Rectal smooth muscle tissue (tissue), 1 donor: ENCODE measurements at regions not wholly inside any gene's neighbourhood (a gene's known extent, or its start where the extent isn't known, plus 50 kb on each side); places are given as distances from the start of the nearest gene placed in this dataset.

Source experiments
- H3K27ac ChIP-seq: one replicate; pipeline ENCODE4 v1.7.0; 2013; ENCODE audit warnings: low read depth, low read length, inconsistent platforms
- H3K27me3 ChIP-seq: one replicate; pipeline ENCODE4 v1.7.0; 2013; ENCODE audit warnings: low read length; ENCODE audit not compliant: control insufficient read depth, insufficient read depth
- H3K36me3 ChIP-seq: one replicate; pipeline ENCODE4 v1.7.0; 2013; ENCODE audit warnings: low read length; ENCODE audit not compliant: control insufficient read depth, insufficient read depth
- H3K4me1 ChIP-seq: one replicate; pipeline ENCODE4 v1.7.0; 2013; ENCODE audit warnings: low read length; ENCODE audit not compliant: control insufficient read depth, insufficient read depth
- H3K4me3 ChIP-seq: one replicate; pipeline ENCODE4 v1.7.0; 2013; ENCODE audit warnings: low read length
- H3K9ac ChIP-seq: one replicate; pipeline ENCODE4 v1.7.0; 2013; ENCODE audit warnings: low read length

- Histone ChIP-seq H3K36me3 (no peaks in the 10 kb centered on the region), H3K27ac (no peak overlapping the region), H3K4me3 (no peak overlapping the region), H3K9ac (no peak overlapping the region), H3K4me1 (no peaks in the 10 kb centered on the region), H3K27me3 (no peaks in the 10 kb centered on the region)
Measured at GRCh38 chr4:33134366-33134765, 2414.2 kb downstream of the PCDH7 start.

- H3K27ac ChIP-seq: no peak overlapping the region
- H3K4me1 ChIP-seq: no peaks in the 10 kb centered on the region
- H3K27me3 ChIP-seq: no peaks in the 10 kb centered on the region
- H3K9ac ChIP-seq: no peak overlapping the region
- H3K36me3 ChIP-seq: no peaks in the 10 kb centered on the region
- H3K4me3 ChIP-seq: no peak overlapping the region
Measured at GRCh38 chr4:33149658-33150524, 2429.7 kb downstream of the PCDH7 start.

- H3K9ac ChIP-seq: no peak overlapping the region
- H3K27me3 ChIP-seq: no peaks in the 10 kb centered on the region
- H3K27ac ChIP-seq: no peak overlapping the region
- no peaks in the 10 kb centered on the region for H3K4me1 ChIP-seq
- no peaks in the 10 kb centered on the region for H3K36me3 ChIP-seq
- no peak overlapping the region for H3K4me3 ChIP-seq
Measured at GRCh38 chr4:33150525-33150910, 2430.3 kb downstream of the PCDH7 start.

- Histone ChIP-seq H3K27me3 (no peaks in the 10 kb centered on the region), H3K4me1 (no peaks in the 10 kb centered on the region), H3K36me3 (no peaks in the 10 kb centered on the region), H3K27ac (no peak overlapping the region), H3K9ac (no peak overlapping the region), H3K4me3 (no peak overlapping the region)
Measured at GRCh38 chr4:33160126-33160525, 2440.0 kb downstream of the PCDH7 start.

GRCh38 chr4:33161202-33161601 lies 2441.0 kb downstream of the PCDH7 start:
- Histone ChIP-seq H3K36me3 (no peaks in the 10 kb centered on the region), H3K4me3 (no peak overlapping the region), H3K4me1 (no peaks in the 10 kb centered on the region), H3K27ac (no peak overlapping the region), H3K27me3 (no peaks in the 10 kb centered on the region), H3K9ac (no peak overlapping the region)

GRCh38 chr4:33162122-33162521 lies 2442.0 kb downstream of the PCDH7 start:
- Histone ChIP-seq H3K36me3 (no peaks in the 10 kb centered on the region), H3K27ac (no peak overlapping the region)

GRCh38 chr4:33171873-33172525 lies 2451.8 kb downstream of the PCDH7 start:
- no peak overlapping the region for H3K4me3 ChIP-seq
- no peaks in the 10 kb centered on the region for H3K27me3 ChIP-seq
- no peak overlapping the region for H3K27ac ChIP-seq
- H3K9ac ChIP-seq: no peak overlapping the region
- no peaks in the 10 kb centered on the region for H3K4me1 ChIP-seq
- no peaks in the 10 kb centered on the region for H3K36me3 ChIP-seq

More at GRCh38 chr4:33162122-33162521, 2442.0 kb downstream of the PCDH7 start:
- Histone ChIP-seq H3K9ac (no peak overlapping the region), H3K4me3 (no peak overlapping the region), H3K27me3 (no peaks in the 10 kb centered on the region), H3K4me1 (no peaks in the 10 kb centered on the region)

- H3K36me3 ChIP-seq: no peaks in the 10 kb centered on the region
Measured at GRCh38 chr4:33176566-33176965, 2456.4 kb downstream of the PCDH7 start.

GRCh38 chr4:33184657-33185290 lies 2464.6 kb downstream of the PCDH7 start:
- no peak overlapping the region for H3K4me3 ChIP-seq
- H3K9ac ChIP-seq: no peak overlapping the region
- H3K27ac ChIP-seq: no peak overlapping the region
- no peaks in the 10 kb centered on the region for H3K36me3 ChIP-seq
- no peaks in the 10 kb centered on the region for H3K27me3 ChIP-seq
- no peaks in the 10 kb centered on the region for H3K4me1 ChIP-seq

More at GRCh38 chr4:33176566-33176965, 2456.4 kb downstream of the PCDH7 start:
- no peaks in the 10 kb centered on the region for H3K4me1 ChIP-seq
- no peak overlapping the region for H3K4me3 ChIP-seq
- no peak overlapping the region for H3K9ac ChIP-seq
- H3K27ac ChIP-seq: no peak overlapping the region
- no peaks in the 10 kb centered on the region for H3K27me3 ChIP-seq

GRCh38 chr4:33187035-33187434 lies 2466.9 kb downstream of the PCDH7 start:
- no peaks in the 10 kb centered on the region for H3K4me1 ChIP-seq
- H3K27ac ChIP-seq: no peak overlapping the region
- H3K27me3 ChIP-seq: no peaks in the 10 kb centered on the region
- H3K36me3 ChIP-seq: no peaks in the 10 kb centered on the region
- H3K4me3 ChIP-seq: no peak overlapping the region
- no peak overlapping the region for H3K9ac ChIP-seq

- H3K4me1 ChIP-seq: no peaks in the 10 kb centered on the region
- H3K27me3 ChIP-seq: no peaks in the 10 kb centered on the region
- H3K4me3 ChIP-seq: no peak overlapping the region
- H3K36me3 ChIP-seq: no peaks in the 10 kb centered on the region
- no peak overlapping the region for H3K27ac ChIP-seq
- H3K9ac ChIP-seq: no peak overlapping the region
Measured at GRCh38 chr4:33188733-33189132, 2468.6 kb downstream of the PCDH7 start.

- Histone ChIP-seq H3K4me1 (no peaks in the 10 kb centered on the region), H3K27ac (no peak overlapping the region), H3K27me3 (no peaks in the 10 kb centered on the region), H3K36me3 (no peaks in the 10 kb centered on the region), H3K4me3 (no peak overlapping the region), H3K9ac (no peak overlapping the region)
Measured at GRCh38 chr4:33189169-33189568, 2469.0 kb downstream of the PCDH7 start.
